WTC11 (cell line): ENCODE measurements at regions not wholly inside any gene's neighbourhood (a gene's known extent, or its start where the extent isn't known, plus 50 kb on each side); places are given as distances from the start of the nearest gene placed in this dataset.

ENCODE experiments used
- ATF6 ChIP-seq: sonication (generic); formaldehyde crosslinking; IDR thresholded peaks from 2 replicates; pipeline ENCODE4 v1.8.1; 2023; ENCODE audit warnings: mild to moderate bottlenecking, missing genetic modification reagents
- CTCF ChIP-seq: fragments of 200-600 bp; IDR thresholded peaks from 2 replicates; pipeline ENCODE4 v1.8.0; 2022; ENCODE audit warnings: antibody characterized with exemption
- FOXP4 ChIP-seq: sonication (generic); formaldehyde crosslinking; IDR thresholded peaks from 2 replicates; pipeline ENCODE4 v1.8.0; 2022; ENCODE audit warnings: mild to moderate bottlenecking, missing genetic modification reagents
- GTF2I ChIP-seq: fragments of 250-450 bp; sonication (Bioruptor Pico); conservative IDR thresholded peaks from 2 replicates; pipeline ENCODE4 v1.4.0; 2021; ENCODE audit warnings: mild to moderate bottlenecking
- IRF1 ChIP-seq: sonication (generic); formaldehyde crosslinking; IDR thresholded peaks from 2 replicates; pipeline ENCODE4 v1.8.0; 2023; ENCODE audit warnings: missing genetic modification reagents
- NR3C1 ChIP-seq: sonication (generic); formaldehyde crosslinking; conservative IDR thresholded peaks from 2 replicates; pipeline ENCODE4 v1.8.1; 2023; ENCODE audit warnings: low read depth, mild to moderate bottlenecking, missing genetic modification reagents
- PREB ChIP-seq: sonication (generic); formaldehyde crosslinking; IDR thresholded peaks from 2 replicates; pipeline ENCODE4 v1.8.1; 2022; ENCODE audit warnings: mild to moderate bottlenecking, missing genetic modification reagents, moderate library complexity, borderline replicate concordance
- RELA ChIP-seq: sonication (generic); formaldehyde crosslinking; IDR thresholded peaks from 2 replicates; pipeline ENCODE4 v1.8.1; 2022; ENCODE audit warnings: missing genetic modification reagents, mild to moderate bottlenecking, borderline replicate concordance
- SP1 ChIP-seq: sonication (generic); formaldehyde crosslinking; conservative IDR thresholded peaks from 2 replicates; pipeline ENCODE4 v1.8.1; 2022; ENCODE audit warnings: missing genetic modification reagents
- TCF7 ChIP-seq: sonication (generic); formaldehyde crosslinking; IDR thresholded peaks from 2 replicates; pipeline ENCODE4 v1.8.0; 2022; ENCODE audit warnings: mild to moderate bottlenecking, low read depth, missing genetic modification reagents, moderate library complexity
- ZNF121 ChIP-seq: sonication (generic); formaldehyde crosslinking; IDR thresholded peaks from 2 replicates; pipeline ENCODE4 v1.8.0; 2023; ENCODE audit warnings: missing genetic modification reagents
- ZNF317 ChIP-seq: sonication (generic); formaldehyde crosslinking; IDR thresholded peaks from 2 replicates; pipeline ENCODE4 v1.8.1; 2023; ENCODE audit warnings: low read depth, mild to moderate bottlenecking, moderate library complexity, missing genetic modification reagents, borderline replicate concordance
- ZSCAN18 ChIP-seq: fragments of 250-450 bp; sonication (Bioruptor Pico); IDR thresholded peaks from 2 replicates; pipeline ENCODE4 v2.1.2; 2022; ENCODE audit warnings: mild to moderate bottlenecking, moderate library complexity

- TF ChIP-seq CTCF, result no peak
- no peak for TF ChIP-seq SP1 (CRISPR knock-in tag)
- TF ChIP-seq NR3C1 (CRISPR knock-in tag), result no peak
- no peak for TF ChIP-seq ATF6 (CRISPR knock-in tag)
- TF ChIP-seq FOXP4 (CRISPR knock-in tag), result no peak
- no peak for TF ChIP-seq GTF2I (CRISPR knock-in tag)
- TF ChIP-seq PREB (CRISPR knock-in tag), result no peak
- no peak for TF ChIP-seq RELA
- TF ChIP-seq IRF1 (CRISPR knock-in tag), result no peak
- TF ChIP-seq ZNF121 (CRISPR knock-in tag), result no peak
- no peak for TF ChIP-seq ZSCAN18 (CRISPR knock-in tag)
- no peak for TF ChIP-seq ZNF317 (CRISPR knock-in tag)
- TF ChIP-seq TCF7 (CRISPR knock-in tag), result no peak
Observed at GRCh38 chr21:14734191-14734590, 188.1 kb upstream of the SAMSN1 start.
